ENCODE measurements at regions not wholly inside any gene's neighbourhood (a gene's known extent, or its start where the extent isn't known, plus 50 kb on each side); places are given as distances from the start of the nearest gene placed in this dataset.
"Not testable (repeated sequence)": the region's sequence is repeated elsewhere in the genome, so short reads cannot be mapped to it uniquely, and the experiment has no call there.

DNA sequence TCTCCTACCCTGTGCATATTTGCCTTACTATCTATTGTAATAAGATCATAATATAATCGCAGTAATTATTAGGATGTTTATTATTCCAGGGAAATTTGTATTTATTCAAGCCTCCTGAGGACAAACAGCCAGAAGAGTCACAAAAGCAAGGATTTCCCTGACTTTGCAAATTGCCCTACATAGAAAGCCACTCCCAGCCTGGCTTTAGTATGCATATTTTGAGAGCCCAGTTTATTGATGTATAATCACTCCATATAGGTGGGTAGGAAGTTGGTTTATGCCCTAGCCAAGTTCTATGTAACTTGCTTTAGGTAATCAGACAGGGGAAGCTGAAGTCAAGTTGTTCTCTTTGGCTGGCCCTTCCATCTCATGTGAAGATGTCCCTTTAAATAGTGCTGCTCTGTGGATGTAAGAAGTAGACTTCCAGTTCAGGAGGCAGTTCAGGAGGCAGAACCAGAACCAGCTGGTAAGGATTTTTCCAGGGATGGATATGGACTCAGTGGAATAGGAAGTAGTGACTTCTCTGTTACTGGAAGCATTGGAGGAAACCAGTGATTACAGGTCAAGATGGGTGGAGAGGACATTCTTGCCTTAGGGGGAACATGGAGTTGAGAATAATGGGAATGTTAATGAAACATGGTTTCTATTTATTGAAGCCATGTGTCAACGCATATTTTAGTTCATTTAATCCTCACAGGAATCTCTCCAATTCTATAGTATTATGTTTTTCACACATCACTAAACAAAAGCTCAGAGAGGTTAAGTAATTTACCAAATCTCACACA lies 70.5 kb upstream of the KIT start:
- DNase-seq, result no peak

DNA sequence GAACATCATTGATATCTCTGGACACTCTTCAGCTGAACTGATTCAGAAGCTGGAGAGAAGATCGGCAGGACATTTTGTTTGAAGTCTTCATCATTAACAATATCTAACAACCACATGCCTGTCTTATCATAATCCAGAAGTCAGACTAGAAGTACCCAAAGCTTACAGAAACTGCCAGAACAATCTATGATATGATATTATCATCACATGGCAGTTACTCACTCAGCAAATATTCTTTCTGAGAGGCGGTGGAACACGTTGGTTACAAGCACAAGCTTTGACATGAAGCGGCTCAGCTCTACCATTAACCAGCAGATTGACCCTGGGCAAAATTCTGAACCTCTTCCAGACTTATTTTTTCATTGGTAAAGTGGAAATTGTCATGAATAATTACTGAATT lies 69.4 kb upstream of the KIT start:
- no peak for DNase-seq

DNA sequence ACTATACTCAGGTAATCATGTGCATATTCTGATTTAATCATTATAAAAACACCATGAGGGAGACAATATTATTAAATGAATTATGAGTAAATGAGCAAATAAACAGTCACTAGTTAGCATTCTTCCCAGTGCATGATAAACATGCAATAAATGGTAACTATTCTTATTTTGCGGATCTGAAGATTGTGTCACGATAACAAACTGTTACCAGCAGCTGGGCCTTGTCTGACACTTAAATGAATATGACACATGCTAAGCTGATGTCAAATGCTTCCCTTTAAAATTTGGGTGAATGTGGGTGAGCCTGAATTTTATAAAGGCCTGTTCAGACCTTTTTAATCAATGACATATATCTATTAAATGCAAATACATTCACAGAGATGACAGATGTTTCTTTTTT lies 68.2 kb upstream of the KIT start:
- no peak for DNase-seq

DNA sequence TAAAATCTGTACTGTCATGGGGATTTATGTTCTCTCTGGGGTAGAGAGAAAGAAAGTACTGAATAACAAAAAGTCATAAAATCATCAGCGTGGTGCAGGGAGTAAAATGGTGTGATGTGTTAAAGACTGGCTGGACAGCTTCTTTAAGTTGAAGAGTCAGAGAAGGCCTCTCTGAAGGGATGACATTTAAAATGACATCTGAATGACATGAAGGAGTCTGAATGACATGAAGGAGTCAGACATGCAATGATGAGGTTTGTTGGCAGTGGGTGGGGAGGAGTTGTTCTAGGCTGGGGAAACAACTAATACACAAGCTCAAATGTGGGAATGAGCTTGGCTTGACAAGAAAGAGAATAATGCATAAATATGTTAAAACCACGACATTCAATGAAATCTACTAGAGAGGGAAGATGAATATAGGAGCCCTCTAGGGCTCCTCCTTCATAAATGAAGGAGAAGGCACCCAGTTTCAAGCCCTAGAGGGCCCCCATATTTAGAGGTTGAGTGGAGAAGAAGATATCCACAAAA lies 63.9 kb upstream of the KIT start:
- no peak for DNase-seq

DNA sequence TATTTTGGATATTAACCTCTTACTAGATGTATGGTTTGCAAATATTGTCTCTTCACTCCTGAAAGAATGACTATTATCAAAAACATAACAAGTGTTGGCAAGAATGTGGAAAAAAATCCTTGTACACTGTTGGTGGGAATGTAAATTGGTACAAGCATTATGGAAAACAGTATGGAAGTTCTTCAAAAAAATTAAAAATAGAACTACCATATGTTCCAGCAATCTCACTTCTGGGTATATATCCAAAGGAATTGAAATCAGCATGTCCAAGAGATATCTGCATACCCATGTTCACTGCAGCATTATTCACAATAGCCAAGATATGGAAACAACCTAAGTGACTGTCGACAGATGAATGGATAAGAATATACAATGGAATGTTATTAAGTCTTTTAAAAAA lies 61.6 kb upstream of the KIT start:
- DNase-seq, result no peak

DNA sequence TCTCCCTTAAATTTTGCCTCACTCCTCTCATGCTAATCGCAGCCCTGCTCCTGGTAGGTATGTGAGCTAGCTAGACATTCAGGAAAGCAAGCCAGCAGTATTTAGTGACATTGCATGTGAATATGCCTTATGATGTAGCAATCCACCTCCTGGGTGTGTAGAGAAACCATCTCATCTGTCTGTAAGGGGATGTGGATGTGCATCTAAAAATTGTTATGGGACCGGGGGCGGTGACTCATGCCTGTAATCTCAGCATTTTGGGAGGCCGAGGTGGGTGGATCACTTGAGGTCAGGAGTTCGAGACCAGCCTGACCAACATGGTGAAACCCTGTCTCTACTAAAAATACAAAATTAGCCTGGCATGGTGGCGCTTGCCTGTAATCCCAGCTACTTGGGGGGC lies 60.1 kb upstream of the KIT start:
- not testable (repeated sequence) for DNase-seq

DNA sequence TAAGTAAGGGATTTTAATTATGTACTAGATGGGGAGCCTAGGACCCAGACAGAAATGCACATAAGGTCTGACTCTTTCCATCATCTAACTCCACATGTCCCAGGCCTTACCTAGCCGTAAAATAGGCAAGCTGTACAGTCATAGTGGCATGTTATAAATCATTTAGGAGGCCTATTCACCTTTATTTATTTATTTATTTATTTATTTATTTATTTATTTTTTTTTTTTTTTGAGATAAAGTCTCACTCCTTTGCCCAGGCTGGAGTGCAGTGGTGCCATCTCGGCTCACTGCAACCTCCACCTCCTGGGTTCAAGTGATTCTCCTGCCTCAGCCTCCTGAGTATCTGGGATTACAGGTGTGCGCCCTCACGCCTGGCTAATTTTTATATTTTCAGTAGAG lies 55.6 kb upstream of the KIT start:
- DNase-seq, result not testable (repeated sequence)

DNA sequence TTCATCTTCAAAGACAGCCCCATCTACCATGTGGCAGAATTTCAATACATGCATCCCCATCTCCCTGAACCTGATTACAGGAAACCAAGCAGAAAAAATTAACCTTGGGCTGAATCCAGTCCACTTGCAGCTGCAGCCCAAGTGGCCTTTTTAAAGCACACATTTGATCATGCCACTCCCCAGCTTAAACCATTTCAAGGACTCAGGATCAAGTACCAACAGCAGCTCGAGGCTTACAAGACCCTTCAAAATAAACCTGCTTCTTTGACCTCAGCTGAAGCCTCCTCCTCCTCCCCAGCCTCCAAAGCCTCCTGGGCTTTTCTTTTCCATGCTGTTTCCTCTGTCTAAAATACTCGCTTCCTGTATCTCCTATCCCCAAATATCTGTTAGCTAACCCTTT lies 50.7 kb upstream of the KIT start:
- no peak for DNase-seq

DNA sequence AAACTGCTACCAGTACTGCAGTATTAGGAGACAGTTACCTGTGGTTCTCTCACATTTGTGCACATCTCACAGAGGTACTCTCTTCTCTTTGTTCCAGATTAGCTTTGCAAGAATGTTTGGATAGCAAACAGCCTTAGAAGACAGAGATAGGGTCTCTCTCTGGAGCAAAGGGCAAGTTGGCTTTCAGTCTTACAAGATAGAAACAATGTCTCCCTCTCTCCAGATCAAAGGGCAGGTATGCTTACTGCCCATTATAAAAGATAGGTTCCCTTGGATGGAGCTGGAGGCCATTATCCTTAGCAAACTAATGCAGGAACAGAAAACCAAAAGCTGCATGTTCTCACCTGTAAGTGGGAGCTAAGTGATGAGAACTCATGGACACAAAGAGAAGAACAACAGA lies 50.2 kb upstream of the KIT start:
- DNase-seq, result no peak
